Panc1 (cell line): ENCODE measurements at regions not wholly inside any gene's neighbourhood (a gene's known extent, or its start where the extent isn't known, plus 50 kb on each side); places are given as distances from the start of the nearest gene placed in this dataset.

Experiments used
- ATAC-seq: fragments of 200-7000 bp; cut with Tn5 transposase; 2 replicates; pipeline ENCODE4 v1.9.1; 2020; ENCODE audit warnings: mild to moderate bottlenecking, moderate library complexity
- BruUV-seq: library from RNA; stranded (reverse); fragments of 400-500 nt; replicated peaks from 2 replicates; lab custom pipeline; 2021; lab: Mats Ljungman, UMichigan
- CTCF ChIA-PET: fragments of 300-600 bp; sonication (Branson Sonifier 250); formaldehyde crosslinking; loops from one replicate; lab custom pipeline; 2022; ENCODE audit warnings: antibody characterized with exemption; lab: Charles Lee
- POLR2A ChIA-PET: fragments of 300-600 bp; sonication (Branson Sonifier 250); formaldehyde crosslinking; loops from one replicate; lab custom pipeline; 2022; ENCODE audit warnings: antibody characterized with exemption; lab: Charles Lee
- DNase-seq: peaks from one replicate; pipeline ENCODE4 v3.0.0-alpha.2; 2010; ENCODE audit warnings: low read depth, low spot score
- H3K27ac ChIP-seq: 2 replicates; pipeline ENCODE4 v1.5.1; 2011; ENCODE audit warnings: mild to moderate bottlenecking, low read length, inconsistent platforms
- H3K27me3 ChIP-seq: fragments of 200-500 bp; sonication (Bioruptor generic); 2 replicates; pipeline ENCODE4 v1.6.0; 2014; ENCODE audit warnings: low read length, inconsistent platforms; ENCODE audit not compliant: control insufficient read depth, insufficient read depth
- H3K36me3 ChIP-seq: fragments of 200-500 bp; sonication (Bioruptor generic); 2 replicates; pipeline ENCODE4 v1.5.1; 2014; ENCODE audit warnings: inconsistent platforms, mild to moderate bottlenecking, low read length, moderate library complexity; ENCODE audit not compliant: control insufficient read depth, insufficient read depth
- H3K4me1 ChIP-seq: 2 replicates; pipeline ENCODE4 v1.5.1; 2011; ENCODE audit warnings: inconsistent platforms, mild to moderate bottlenecking, low read length, moderate library complexity; ENCODE audit not compliant: control insufficient read depth, insufficient read depth
- H3K4me3 ChIP-seq, 2 experiments: 2 replicates each; pipeline ENCODE4 v1.5.1; 2011 to 2012; ENCODE audit warnings: low read depth in 2 of 2, low read length in 2 of 2, mild to moderate bottlenecking in 2 of 2, inconsistent platforms in 1 of 2, moderate library complexity in 1 of 2
- H3K9me3 ChIP-seq: fragments of 200-500 bp; sonication (Bioruptor generic); 2 replicates; pipeline ENCODE4 v1.5.1; 2014; ENCODE audit warnings: low read depth, mild to moderate bottlenecking, inconsistent platforms, low read length, moderate library complexity; ENCODE audit not compliant: control insufficient read depth, insufficient read depth
- POLR2AphosphoS5 ChIP-seq: IDR thresholded peaks from 2 replicates; pipeline ENCODE4 v1.6.1; 2012; ENCODE audit warnings: mild to moderate bottlenecking, low read depth, low read length, moderate library complexity
- SIN3A ChIP-seq: IDR thresholded peaks from 2 replicates; pipeline ENCODE4 v1.6.1; 2012; ENCODE audit warnings: low read depth, mild to moderate bottlenecking, low read length, moderate library complexity, borderline replicate concordance; ENCODE audit not compliant: insufficient read depth
- TCF7L2 ChIP-seq: IDR thresholded peaks from 2 replicates; pipeline ENCODE4 v1.6.1; 2011; ENCODE audit warnings: mild to moderate bottlenecking, low read depth, low read length, inconsistent platforms
- in situ Hi-C: cut with HindIII; loops from 2 replicates; pipeline ENCODE4 v1.10.0; 2016; ENCODE audit warnings: low sequenced_read_pairs, low pct_unique_long_range_greater_than_20kb
- intact Hi-C: fragments of 100-400 bp; cut with micrococcal nuclease; formaldehyde crosslinking; loops from one replicate; pipeline ENCODE4 v1.10.0; 2022; ENCODE audit not compliant: unreplicated experiment
- TF ChIP-seq, protein P1 (sequence below): fragments of 450-650 bp; IDR thresholded peaks from 2 replicates; pipeline ENCODE4 v1.5.1; 2017; ENCODE audit warnings: mild to moderate bottlenecking
- TF ChIP-seq, protein P2 (sequence below), 2 experiments: IDR thresholded peaks; 2 replicates each; pipeline ENCODE4 v1.6.1; 2011 to 2012; ENCODE audit warnings: low read depth in 2 of 2, control low read depth in 1 of 2, low read length in 1 of 2, mild to moderate bottlenecking in 1 of 2, moderate library complexity in 1 of 2; ENCODE audit not compliant: insufficient read depth in 1 of 2

DNA sequence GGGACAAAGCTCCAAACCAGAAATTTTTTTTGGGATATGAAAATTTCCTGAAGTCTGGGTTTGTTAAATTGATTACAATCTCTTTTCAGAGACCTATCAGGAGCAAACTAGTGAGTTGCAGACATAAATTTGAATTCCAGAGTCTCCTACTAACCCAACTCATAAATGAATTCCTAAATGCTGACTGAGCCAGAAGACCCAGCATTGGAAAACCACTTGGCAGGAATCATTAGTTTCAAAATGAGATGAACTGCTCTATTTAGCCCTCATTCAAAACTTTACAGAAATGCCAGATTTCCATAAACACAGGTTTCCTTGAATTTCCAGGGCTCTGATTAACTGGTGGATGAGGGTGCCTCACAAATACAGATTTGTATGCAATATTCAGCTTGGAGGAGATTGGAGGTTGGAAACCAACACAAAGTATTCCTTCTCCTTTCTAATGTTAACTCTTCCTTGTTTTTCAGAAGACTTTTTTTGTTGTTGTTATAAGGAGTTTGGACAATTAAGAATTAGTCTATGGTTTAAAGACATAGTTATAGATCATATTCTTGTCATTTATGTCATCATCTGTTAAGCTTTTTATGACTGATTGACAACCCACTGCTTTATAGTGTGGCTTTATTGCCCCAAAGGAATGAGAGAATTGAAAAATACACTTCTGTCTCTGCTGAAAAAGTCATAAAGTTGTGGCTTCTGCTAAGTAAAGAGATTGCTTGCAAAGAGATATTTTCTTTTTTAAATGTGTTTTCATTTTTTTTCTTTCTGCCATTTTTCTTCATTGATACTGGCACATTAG lies 222.8 kb downstream of the HLX start:
- TF ChIP-seq, protein P1, sequence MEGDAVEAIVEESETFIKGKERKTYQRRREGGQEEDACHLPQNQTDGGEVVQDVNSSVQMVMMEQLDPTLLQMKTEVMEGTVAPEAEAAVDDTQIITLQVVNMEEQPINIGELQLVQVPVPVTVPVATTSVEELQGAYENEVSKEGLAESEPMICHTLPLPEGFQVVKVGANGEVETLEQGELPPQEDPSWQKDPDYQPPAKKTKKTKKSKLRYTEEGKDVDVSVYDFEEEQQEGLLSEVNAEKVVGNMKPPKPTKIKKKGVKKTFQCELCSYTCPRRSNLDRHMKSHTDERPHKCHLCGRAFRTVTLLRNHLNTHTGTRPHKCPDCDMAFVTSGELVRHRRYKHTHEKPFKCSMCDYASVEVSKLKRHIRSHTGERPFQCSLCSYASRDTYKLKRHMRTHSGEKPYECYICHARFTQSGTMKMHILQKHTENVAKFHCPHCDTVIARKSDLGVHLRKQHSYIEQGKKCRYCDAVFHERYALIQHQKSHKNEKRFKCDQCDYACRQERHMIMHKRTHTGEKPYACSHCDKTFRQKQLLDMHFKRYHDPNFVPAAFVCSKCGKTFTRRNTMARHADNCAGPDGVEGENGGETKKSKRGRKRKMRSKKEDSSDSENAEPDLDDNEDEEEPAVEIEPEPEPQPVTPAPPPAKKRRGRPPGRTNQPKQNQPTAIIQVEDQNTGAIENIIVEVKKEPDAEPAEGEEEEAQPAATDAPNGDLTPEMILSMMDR: no peak
- TF ChIP-seq SIN3A (no peak), POLR2AphosphoS5 (no peak), TCF7L2 (no peak)
- TF ChIP-seq, protein P2, sequence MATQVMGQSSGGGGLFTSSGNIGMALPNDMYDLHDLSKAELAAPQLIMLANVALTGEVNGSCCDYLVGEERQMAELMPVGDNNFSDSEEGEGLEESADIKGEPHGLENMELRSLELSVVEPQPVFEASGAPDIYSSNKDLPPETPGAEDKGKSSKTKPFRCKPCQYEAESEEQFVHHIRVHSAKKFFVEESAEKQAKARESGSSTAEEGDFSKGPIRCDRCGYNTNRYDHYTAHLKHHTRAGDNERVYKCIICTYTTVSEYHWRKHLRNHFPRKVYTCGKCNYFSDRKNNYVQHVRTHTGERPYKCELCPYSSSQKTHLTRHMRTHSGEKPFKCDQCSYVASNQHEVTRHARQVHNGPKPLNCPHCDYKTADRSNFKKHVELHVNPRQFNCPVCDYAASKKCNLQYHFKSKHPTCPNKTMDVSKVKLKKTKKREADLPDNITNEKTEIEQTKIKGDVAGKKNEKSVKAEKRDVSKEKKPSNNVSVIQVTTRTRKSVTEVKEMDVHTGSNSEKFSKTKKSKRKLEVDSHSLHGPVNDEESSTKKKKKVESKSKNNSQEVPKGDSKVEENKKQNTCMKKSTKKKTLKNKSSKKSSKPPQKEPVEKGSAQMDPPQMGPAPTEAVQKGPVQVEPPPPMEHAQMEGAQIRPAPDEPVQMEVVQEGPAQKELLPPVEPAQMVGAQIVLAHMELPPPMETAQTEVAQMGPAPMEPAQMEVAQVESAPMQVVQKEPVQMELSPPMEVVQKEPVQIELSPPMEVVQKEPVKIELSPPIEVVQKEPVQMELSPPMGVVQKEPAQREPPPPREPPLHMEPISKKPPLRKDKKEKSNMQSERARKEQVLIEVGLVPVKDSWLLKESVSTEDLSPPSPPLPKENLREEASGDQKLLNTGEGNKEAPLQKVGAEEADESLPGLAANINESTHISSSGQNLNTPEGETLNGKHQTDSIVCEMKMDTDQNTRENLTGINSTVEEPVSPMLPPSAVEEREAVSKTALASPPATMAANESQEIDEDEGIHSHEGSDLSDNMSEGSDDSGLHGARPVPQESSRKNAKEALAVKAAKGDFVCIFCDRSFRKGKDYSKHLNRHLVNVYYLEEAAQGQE (IDR thresholded peaks at IDR 0.05; ENCODE audit: insufficient read depth in 1 of 2, low read depth in 2 of 2, low read length in 1 of 2): no peak
- H3K27me3 ChIP-seq: no peaks in the 10 kb centered on the region
- ChIA-PET CTCF (no interaction called here), POLR2A (no interaction called here)
- intact Hi-C loops (no loop called here), in situ Hi-C loops (no loop called here)
- no peaks in the 10 kb centered on the region for H3K36me3 ChIP-seq
- H3K4me1 ChIP-seq: no peaks in the 10 kb centered on the region
- BruUV-seq: no TSS peak
- ATAC-seq: no peak
- DNase-seq: no peak
- no peak overlapping the region for H3K4me3 ChIP-seq
- no peaks in the 10 kb centered on the region for H3K9me3 ChIP-seq
- H3K27ac ChIP-seq: no peak overlapping the region

DNA sequence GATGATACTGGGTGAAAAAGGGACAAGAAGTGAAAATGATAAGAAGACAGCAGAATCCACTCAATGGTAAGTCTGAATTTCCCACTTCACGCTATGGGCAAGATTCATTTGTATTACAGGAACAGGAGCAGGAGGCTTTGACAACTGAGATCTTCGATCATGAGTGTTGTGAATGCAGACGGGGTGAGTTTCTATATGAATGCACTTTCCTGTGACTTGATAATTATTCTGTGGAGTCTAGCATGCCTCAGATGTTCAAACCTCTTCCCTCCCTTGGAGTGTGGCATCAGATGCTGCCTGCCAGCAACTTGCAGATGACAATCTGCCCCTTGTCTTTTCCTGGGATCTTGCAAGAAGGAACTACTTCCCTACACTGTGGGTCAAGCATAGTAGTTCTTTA lies 225.4 kb downstream of the HLX start:
- Histone ChIP-seq H3K27ac (no peak overlapping the region), H3K4me3 (no peak overlapping the region), H3K9me3 (no peaks in the 10 kb centered on the region), H3K4me1 (no peaks in the 10 kb centered on the region), H3K27me3 (no peaks in the 10 kb centered on the region), H3K36me3 (no peaks in the 10 kb centered on the region)
- CTCF ChIA-PET: no interaction called here
- BruUV-seq: no TSS peak
- ATAC-seq (no peak), DNase-seq (no peak)
- POLR2A ChIA-PET: no interaction called here
- in situ Hi-C loops (no loop called here), intact Hi-C loops (no loop called here)
- TF ChIP-seq, protein P1: no peak
- TF ChIP-seq POLR2AphosphoS5 (no peak), TCF7L2 (no peak), SIN3A (no peak)
- TF ChIP-seq, protein P2 (IDR thresholded peaks at IDR 0.05; ENCODE audit: insufficient read depth in 1 of 2, low read depth in 2 of 2, low read length in 1 of 2): no peak
